GM18519 (cell line): ENCODE measurements at regions not wholly inside any gene's neighbourhood (a gene's known extent, or its start where the extent isn't known, plus 50 kb on each side); places are given as distances from the start of the nearest gene placed in this dataset.

Source experiments
- ATAC-seq: cut with Tn5 transposase; IDR thresholded peaks from one replicate; pipeline ENCODE4 v1.9.1; 2021; ENCODE audit warnings: mild to moderate bottlenecking, moderate library complexity; ENCODE audit not compliant: unreplicated experiment, low FRiP score

DNA sequence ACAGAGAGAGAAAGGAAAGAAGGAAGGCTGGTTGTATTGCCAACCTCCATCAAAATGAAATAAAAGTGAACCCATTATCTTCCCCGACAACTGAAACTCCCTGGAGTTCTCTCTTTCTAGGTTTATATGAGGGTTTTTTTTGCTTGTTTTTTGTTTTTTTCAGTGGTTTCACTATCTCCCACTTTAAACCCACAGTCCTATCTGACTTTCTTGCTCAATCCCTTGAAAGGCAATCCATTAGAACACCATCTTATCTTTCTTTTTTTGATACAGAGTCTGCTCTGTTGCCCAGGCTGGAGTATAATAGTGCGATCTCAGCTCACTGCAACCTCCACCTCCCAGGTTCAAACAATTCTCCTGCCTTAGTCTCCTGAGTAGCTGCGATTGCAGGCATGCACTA lies 158.0 kb upstream of the MIR17HG start:
- no peak for ATAC-seq

DNA sequence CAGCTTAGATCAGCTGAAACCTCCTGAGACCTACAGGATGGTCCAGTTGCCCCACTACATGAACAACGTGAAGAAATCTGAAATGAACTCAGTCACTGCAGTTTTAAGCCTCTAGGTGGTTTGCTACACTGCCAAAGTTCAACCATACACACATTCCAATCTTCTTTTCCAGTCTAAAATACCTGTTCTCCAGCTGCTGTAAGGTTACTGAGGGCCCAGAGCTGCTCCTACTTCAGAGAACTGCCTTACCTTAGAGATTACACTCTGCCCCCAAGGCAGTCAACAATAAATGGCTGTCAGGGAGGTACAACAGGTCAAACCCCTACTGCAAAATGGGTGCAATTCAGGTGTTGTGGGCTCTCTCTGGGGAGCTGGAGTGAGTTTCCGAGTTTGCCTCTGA lies 154.1 kb upstream of the MIR17HG start:
- ATAC-seq = no peak

DNA sequence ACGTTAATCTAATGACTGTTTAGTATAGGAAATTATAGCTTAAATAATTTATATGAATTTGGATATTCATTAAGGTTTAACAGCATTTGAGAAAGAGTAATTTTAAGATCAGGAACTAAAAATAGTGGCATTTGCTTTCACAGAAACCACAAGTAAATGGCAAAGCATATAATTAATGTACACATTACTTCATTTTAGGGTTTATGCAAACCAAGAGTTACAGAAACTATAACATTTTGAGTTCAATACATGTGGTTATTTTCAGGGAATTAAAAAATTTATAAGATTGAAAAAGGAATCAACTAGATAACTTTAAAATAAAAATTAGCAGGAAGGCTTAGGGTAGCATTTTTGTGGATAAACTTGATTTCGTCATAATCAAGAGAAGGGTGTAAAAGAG lies 151.7 kb upstream of the MIR17HG start:
- ATAC-seq = no peak

- ATAC-seq = no peak
Observed at GRCh38 chr13:91196958-91197357, 150.5 kb upstream of the MIR17HG start.

GRCh38 chr13:91199866-91200265 lies 147.6 kb upstream of the MIR17HG start:
- no peak for ATAC-seq

GRCh38 chr13:91200486-91200885 lies 147.0 kb upstream of the MIR17HG start:
- no peak for ATAC-seq

DNA sequence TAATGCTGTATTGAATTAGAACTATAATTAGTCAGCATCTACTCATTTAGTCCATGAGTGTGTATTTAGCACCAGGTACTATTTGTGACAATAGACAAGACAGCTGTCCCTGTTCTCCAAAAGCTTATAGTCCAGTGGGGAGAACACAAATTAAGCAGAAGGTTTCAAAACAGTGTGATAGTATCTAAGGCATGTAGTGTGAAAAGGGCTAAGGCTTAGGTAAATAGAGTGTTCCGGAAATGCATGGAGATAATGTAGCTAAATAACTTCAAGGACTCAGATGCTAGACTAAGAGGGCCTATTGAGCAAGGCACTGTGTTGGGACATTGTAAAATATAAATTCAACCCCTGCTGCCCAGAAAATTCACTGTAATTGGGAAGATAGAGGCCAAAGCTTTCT lies 144.1 kb upstream of the MIR17HG start:
- no peak for ATAC-seq

- no peak for ATAC-seq
Observed at GRCh38 chr13:91207261-91207660, 140.2 kb upstream of the MIR17HG start.

GRCh38 chr13:91211510-91211909 lies 136.0 kb upstream of the MIR17HG start:
- ATAC-seq = no peak

DNA sequence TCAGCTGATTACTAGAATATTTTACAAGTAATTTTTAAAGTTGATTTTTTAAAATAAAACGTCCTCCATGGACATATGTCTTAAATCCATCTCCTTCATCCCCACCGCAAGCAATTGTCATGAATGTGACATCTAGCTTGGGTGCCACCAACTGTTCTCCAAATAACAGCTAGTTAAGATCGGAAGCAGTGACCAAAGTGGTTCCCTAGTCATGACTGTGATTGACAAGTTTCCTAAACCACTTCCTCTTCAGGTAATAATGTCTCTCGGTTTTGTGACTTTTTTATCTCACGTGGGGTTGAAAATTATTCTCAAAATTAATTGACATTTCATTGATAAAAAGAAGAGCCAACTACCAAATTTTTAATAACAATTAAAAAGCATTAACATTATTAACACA lies 135.3 kb upstream of the MIR17HG start:
- ATAC-seq = peak; percentile 52

DNA sequence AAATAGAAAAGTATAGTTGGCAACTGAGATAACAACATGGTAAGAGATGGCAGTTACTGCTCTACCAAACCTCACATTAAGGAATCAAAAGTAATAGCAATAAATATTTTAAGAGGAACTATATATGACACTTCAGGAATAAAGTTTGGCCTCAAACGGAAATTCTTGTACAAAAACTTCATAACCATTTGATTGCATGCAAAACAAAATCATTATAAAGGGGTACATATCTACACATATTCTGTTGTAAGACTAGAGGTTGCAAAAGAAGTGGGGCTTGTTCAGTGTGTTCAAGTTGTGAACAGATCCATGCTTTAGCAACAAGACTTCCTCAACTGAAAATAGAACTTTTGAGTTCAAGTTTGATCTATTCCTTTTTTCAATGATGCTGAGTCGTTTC lies 133.5 kb upstream of the MIR17HG start:
- ATAC-seq = no peak

GRCh38 chr13:91216928-91217700 lies 130.4 kb upstream of the MIR17HG start:
- ATAC-seq = no peak

DNA sequence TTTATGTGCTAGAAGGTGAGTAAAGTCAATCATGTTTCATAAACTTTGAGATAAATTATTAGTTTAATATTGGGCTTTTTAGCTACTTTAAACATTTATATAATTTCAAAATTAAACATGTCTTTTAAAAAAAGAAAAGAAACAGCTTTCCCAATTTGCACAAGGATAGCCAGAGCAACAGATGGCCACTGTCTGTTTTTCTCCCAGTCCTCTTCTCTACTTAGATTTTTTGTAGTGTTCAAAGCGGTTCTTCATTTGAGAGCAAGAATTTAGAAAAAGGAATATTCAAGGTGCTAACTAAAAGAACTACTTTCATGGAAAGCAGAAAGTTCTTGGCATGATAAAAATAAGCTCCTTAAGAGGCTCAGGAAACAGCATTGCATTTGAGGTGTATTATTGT lies 128.3 kb upstream of the MIR17HG start:
- no peak for ATAC-seq

GRCh38 chr13:91220872-91221271 lies 126.6 kb upstream of the MIR17HG start:
- no peak for ATAC-seq

DNA sequence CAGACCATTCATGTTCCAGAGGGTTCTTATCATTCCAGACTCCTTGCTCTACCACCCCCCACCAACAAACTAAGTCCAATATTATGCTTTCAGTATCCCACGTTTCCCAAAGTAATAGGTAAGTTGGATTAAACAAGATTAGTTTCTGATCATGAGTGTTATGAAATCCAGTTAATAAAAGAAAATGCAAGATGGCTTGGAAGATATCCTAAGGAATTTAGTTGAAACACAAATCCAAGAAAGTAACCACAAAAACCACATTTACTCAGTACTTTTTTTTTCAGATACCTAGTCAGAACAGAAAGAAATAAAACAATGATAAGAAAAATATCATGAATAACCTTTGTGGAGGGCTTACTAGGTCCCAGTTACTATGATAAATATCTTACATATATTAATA lies 119.4 kb upstream of the MIR17HG start:
- ATAC-seq = no peak

- ATAC-seq = no peak
Observed at GRCh38 chr13:91228940-91229339, 118.5 kb upstream of the MIR17HG start.

- no peak for ATAC-seq
Observed at GRCh38 chr13:91232716-91233115, 114.8 kb upstream of the MIR17HG start.

GRCh38 chr13:91233291-91233690 lies 114.2 kb upstream of the MIR17HG start:
- ATAC-seq = no peak

DNA sequence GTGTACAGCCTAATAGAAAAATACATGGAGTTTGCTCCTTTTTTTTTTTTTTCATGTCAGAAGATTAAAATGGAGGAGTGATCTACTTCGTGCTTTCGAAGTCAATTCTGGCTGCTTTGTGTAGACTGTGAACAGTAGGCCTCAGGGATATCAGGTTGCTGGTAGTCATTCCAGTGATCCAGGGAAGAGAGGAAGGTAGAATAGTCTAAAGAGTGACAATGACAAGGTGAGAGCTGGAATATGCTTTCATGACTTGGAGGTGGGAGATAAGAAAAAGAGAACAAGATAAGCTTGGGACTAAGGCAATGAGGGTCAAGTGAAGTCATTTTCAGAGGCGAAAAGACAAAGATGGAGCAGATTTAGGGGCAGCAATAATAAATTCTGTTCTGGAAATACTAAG lies 111.3 kb upstream of the MIR17HG start:
- no peak for ATAC-seq

DNA sequence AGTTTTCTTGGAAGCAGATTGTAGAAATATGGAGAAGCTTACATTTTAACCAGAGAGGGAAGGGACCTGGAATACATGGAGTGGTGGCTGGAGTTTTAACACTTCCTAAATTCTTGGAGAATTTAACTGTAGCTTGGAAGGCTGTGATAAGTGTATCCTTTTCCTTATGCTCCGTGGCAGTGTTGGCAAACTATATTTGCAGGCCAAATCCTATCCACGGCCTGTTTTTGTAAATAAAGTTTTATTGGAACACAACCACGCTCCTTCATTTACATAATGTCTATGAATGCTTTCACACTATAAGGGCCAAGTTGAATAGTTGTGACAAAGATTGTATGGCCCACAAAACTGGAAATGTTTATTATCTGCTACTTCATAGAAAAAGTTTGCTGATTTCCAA lies 110.6 kb upstream of the MIR17HG start:
- no peak for ATAC-seq

DNA sequence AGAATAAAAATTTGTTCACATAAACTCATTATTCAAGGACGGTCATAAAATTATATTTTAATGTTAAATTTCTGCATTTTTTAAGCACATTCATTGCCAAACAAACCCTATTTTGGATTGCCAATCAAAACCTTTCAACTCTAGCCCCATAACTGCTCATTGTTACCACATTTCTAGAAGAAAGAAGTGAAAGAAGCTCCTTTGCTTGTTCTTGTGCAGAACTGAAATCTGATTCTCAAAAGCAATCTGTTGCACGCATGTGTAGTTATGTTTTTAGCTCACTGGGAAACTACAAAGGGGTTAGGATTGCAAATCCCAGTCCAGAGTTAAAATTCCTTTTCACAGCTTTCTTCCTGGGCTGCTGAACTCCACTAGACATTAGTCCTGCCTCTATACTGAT lies 109.5 kb upstream of the MIR17HG start:
- peak; percentile 85 for ATAC-seq

DNA sequence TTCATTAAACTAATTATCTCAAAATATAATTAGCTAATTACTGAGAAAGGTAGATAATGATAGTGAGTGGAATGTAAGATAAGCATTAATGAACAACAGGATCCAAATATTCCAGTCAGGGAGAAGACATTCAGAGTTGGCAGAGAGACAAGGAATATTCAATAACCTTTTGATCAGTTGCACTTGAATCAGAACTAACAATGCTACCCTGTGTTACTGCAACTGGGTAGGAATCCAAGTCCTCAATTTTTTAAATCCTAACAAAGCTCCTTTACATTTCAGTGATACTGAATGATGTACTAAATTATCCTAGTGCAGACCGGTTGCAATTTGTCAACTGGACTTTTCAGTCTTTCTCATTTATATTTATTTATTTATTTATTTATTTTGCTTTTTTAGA lies 107.1 kb upstream of the MIR17HG start:
- ATAC-seq = no peak
